ENCODE measurements at regions not wholly inside any gene's neighbourhood (a gene's known extent, or its start where the extent isn't known, plus 50 kb on each side); places are given as distances from the start of the nearest gene placed in this dataset.

DNA sequence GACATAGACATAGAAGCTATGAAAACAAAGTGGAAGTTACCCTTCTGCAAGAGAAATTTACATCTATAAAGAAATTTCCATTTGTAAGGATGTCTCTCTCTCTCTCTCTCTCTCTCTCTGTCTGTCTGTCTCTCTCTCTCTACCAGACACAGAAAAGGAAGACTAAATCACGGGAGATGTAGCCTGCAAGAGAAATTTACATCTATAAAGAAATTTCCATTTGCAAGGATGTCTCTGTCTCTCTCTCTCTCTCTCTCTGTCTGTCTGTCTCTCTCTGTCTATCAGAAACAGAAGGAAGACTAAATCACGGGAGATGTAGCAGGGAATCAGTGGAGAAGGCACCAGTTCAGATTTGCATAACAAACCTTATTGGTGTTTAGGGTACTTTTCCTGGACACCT, 65.6 kb upstream of the CTSO start:
- WGBS, 2 donors: 48 to 55% methylated on average over 2 of the region's 2 CpGs

GRCh38 chr4:156018383-156018782, 64.7 kb upstream of the CTSO start:
- DNase-seq: no peak
- intact Hi-C loops (cut with DNase I): no loop called here
- H3K27me3 ChIP-seq: no peaks in the 10 kb centered on the region
- H3K4me3 ChIP-seq: no peak overlapping the region
- no peaks in the 10 kb centered on the region for H3K4me1 ChIP-seq
- no peaks in the 10 kb centered on the region for H3K36me3 ChIP-seq
- H3K27ac ChIP-seq: no peak overlapping the region
- TF ChIP-seq POLR2A (IDR thresholded peaks at IDR 0.05): no peak
- TF ChIP-seq CTCF (IDR thresholded peaks at IDR 0.05): no peak
- WGBS, 2 donors: 42 to 51% methylated on average over 5 of the region's 5 CpGs
- no peaks in the 10 kb centered on the region for H3K9me3 ChIP-seq

More for the DNA sequence above, 65.6 kb upstream of the CTSO start:
- Histone ChIP-seq H3K27me3 (no peaks in the 10 kb centered on the region), H3K36me3 (no peaks in the 10 kb centered on the region), H3K9me3 (no peaks in the 10 kb centered on the region), H3K4me1 (no peaks in the 10 kb centered on the region), H3K4me3 (no peak overlapping the region), H3K27ac (no peak overlapping the region)
- intact Hi-C loops (cut with DNase I): no loop called here
- DNase-seq: no peak
- TF ChIP-seq POLR2A (IDR thresholded peaks at IDR 0.05) (no peak), CTCF (IDR thresholded peaks at IDR 0.05) (no peak)

- DNase-seq: no peak
- intact Hi-C loops (cut with DNase I): no loop called here
- 56 to 58% methylated on average over 1 of the region's 1 CpG for WGBS, 2 donors
- Histone ChIP-seq H3K27ac (no peak overlapping the region), H3K27me3 (no peaks in the 10 kb centered on the region), H3K36me3 (no peaks in the 10 kb centered on the region), H3K9me3 (no peaks in the 10 kb centered on the region), H3K4me1 (no peaks in the 10 kb centered on the region), H3K4me3 (no peak overlapping the region)
- no peak for TF ChIP-seq CTCF (IDR thresholded peaks at IDR 0.05)
- no peak for TF ChIP-seq POLR2A (IDR thresholded peaks at IDR 0.05)
Measured at GRCh38 chr4:156015781-156016180, 62.1 kb upstream of the CTSO start.

DNA sequence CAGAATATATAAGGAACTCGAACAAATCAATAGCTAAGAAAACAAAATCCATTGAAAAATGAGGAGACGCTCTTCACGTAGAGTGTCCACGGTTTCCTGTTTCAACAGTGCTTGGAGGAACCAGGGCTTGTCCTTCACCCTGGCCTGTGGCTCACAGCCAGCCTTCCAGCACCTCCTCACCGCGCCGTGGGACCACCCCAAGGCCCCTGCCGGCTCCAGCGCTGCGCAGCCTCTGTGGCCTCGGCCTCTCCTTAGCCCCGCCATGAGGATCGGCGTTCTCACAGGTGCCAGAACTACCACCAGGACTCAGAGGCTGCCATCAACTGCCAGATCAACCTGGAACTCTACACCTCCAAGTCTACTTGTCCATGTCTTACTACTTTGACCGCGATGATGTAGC, 52.5 kb upstream of the CTSO start:
- DNase-seq: no peak
- no peaks in the 10 kb centered on the region for H3K4me1 ChIP-seq
- H3K4me3 ChIP-seq: no peak overlapping the region
- TF ChIP-seq POLR2A (IDR thresholded peaks at IDR 0.05): no peak
- TF ChIP-seq CTCF (IDR thresholded peaks at IDR 0.05): no peak
- H3K27me3 ChIP-seq: no peaks in the 10 kb centered on the region
- WGBS, 2 donors: 93 to 96% methylated on average over 15 of the region's 16 CpGs
- no peaks in the 10 kb centered on the region for H3K36me3 ChIP-seq
- no peak overlapping the region for H3K27ac ChIP-seq
- H3K9me3 ChIP-seq: no peaks in the 10 kb centered on the region
- intact Hi-C loops (cut with DNase I): no loop called here

Measured in esophagus squamous epithelium (tissue), 5 donors.